ENCODE measurements at regions not wholly inside any gene's neighbourhood (a gene's known extent, or its start where the extent isn't known, plus 50 kb on each side); places are given as distances from the start of the nearest gene placed in this dataset.

- H3K27me3 ChIP-seq (ENCODE audit: control insufficient read depth in 4 of 4, insufficient read depth in 4 of 4, low read length in 3 of 4): no peaks in the 10 kb centered on the region
- no peak overlapping the region for H3K9ac ChIP-seq (ENCODE audit: low read depth in 1 of 2, low read length in 2 of 2)
- peaks cover 0 to 6% (median 1%) of the 10 kb centered on the region in 4 donors for H3K9me3 ChIP-seq (ENCODE audit: control insufficient read depth in 4 of 4, low read length in 3 of 4)
- no peak overlapping the region for H3K4me3 ChIP-seq (ENCODE audit: low read depth in 1 of 3, low read length in 3 of 3)
- WGBS: 79% methylated on average over 6 of the region's 6 CpGs
- TF ChIP-seq ZBTB33 (IDR thresholded peaks at IDR 0.05) (no peak), YY1 (IDR thresholded peaks at IDR 0.05) (no peak), CTCF (IDR thresholded peaks at IDR 0.05; ENCODE audit: low read depth, low read length, missing input control) (no peak), SP1 (IDR thresholded peaks at IDR 0.05) (no peak), NR2F2 (IDR thresholded peaks at IDR 0.05) (no peak), RAD21 (IDR thresholded peaks at IDR 0.05) (no peak), MAX (IDR thresholded peaks at IDR 0.05) (no peak), HNF4A (conservative IDR thresholded peaks at IDR 0.05) (no peak), JUND (IDR thresholded peaks at IDR 0.05) (no peak), FOXA1 (IDR thresholded peaks at IDR 0.05) (no peak), REST (IDR thresholded peaks at IDR 0.05) (no peak), RXRA (IDR thresholded peaks at IDR 0.05) (no peak), TAF1 (conservative IDR thresholded peaks at IDR 0.05) (no peak), GABPA (IDR thresholded peaks at IDR 0.05 in 1 of 2, conservative IDR thresholded peaks at IDR 0.05 in 1 of 2) (no peak), EGR1 (IDR thresholded peaks at IDR 0.05; ENCODE audit: low read depth in 2 of 2) (no peak), ATF3 (IDR thresholded peaks at IDR 0.05) (no peak), FOXA2 (IDR thresholded peaks at IDR 0.05) (no peak), HNF4G (IDR thresholded peaks at IDR 0.05) (no peak)
- H3K4me1 ChIP-seq (ENCODE audit: control insufficient read depth in 4 of 4, insufficient read depth in 4 of 4, low read length in 3 of 4): no peaks in the 10 kb centered on the region
- H3K36me3 ChIP-seq (ENCODE audit: control insufficient read depth in 4 of 4, insufficient read depth in 3 of 4, low read depth in 1 of 4, low read length in 3 of 4): no peaks in the 10 kb centered on the region
- no peak overlapping the region for H3K27ac ChIP-seq (ENCODE audit: low read depth in 1 of 2, low read length in 2 of 2)
- DNase-seq (ENCODE audit: low spot score): no peak
These were observed 170.6 kb upstream of the GRB10 start for GRCh38 chr7:50953303-50953702.

All from liver (tissue), 8 donors.